SK-N-SH (cell line): ENCODE measurements at regions not wholly inside any gene's neighbourhood (a gene's known extent, or its start where the extent isn't known, plus 50 kb on each side); places are given as distances from the start of the nearest gene placed in this dataset.

ENCODE experiments used
- CTCF ChIA-PET: fragments of 300-600, 350-600 bp; formaldehyde crosslinking; extraction: SDS; loops from one replicate; lab custom pipeline; 2021; lab: Yijun Ruan, JAX
- POLR2A ChIA-PET: fragments of 350-600 bp; sonication (Branson Sonifier 250); formaldehyde crosslinking; extraction: SDS; loops from one replicate; lab custom pipeline; 2020; ENCODE audit warnings: antibody characterized with exemption, inconsistent platforms; lab: Yijun Ruan, JAX
- DNase-seq: peaks from one replicate; pipeline ENCODE4 v3.0.0; 2012
- H2AFZ ChIP-seq: fragments of 200-600 bp; sonication (generic); 2 replicates; pipeline ENCODE4 v1.8.1; 2016; ENCODE audit warnings: antibody characterized with exemption, mild to moderate bottlenecking, low read depth
- H3F3A ChIP-seq: fragments of 200-600 bp; sonication (generic); replicated peaks from 2 replicates; pipeline ENCODE3; 2016; ENCODE audit warnings: antibody characterized with exemption, mild to moderate bottlenecking; ENCODE audit not compliant: insufficient read depth
- H3K27ac ChIP-seq, 2 experiments: fragments of 200-500 bp in 1 of 2; fragments of 200-600 bp in 1 of 2; sonication (Bioruptor generic) in 1 of 2; sonication (generic), shearing (Covaris generic) in 1 of 2; 2 replicates each; pipeline versions ENCODE4 v1.5.1 to v1.6.1; 2014 to 2016; ENCODE audit warnings: low read depth in 2 of 2, inconsistent platforms in 1 of 2, low read length in 1 of 2, mild to moderate bottlenecking in 1 of 2, mixed read lengths in 1 of 2
- H3K27me3 ChIP-seq: fragments of 200-600 bp; sonication (generic), shearing (Covaris generic); 2 replicates; pipeline ENCODE4 v1.6.1; 2016; ENCODE audit warnings: mixed run types; ENCODE audit not compliant: insufficient read depth
- H3K36me3 ChIP-seq, 2 experiments: fragments of 200-500 bp in 1 of 2; fragments of 200-600 bp in 1 of 2; sonication (Bioruptor generic) in 1 of 2; sonication (generic) in 1 of 2; replicated peaks in 1 of 2; 2 replicates each; pipeline versions ENCODE3 to v1.5.1; 2014 to 2016; ENCODE audit warnings: low read length in 1 of 2, mild to moderate bottlenecking in 1 of 2; ENCODE audit not compliant: insufficient read depth in 2 of 2, control insufficient read depth in 1 of 2
- H3K4me1 ChIP-seq, 2 experiments: fragments of 200-500 bp in 1 of 2; fragments of 200-600 bp in 1 of 2; sonication (Bioruptor generic) in 1 of 2; sonication (generic), shearing (Covaris generic) in 1 of 2; 2 replicates each; pipeline versions ENCODE4 v1.5.1 to v1.6.1; 2014 to 2016; ENCODE audit warnings: low read depth in 1 of 2, low read length in 1 of 2, mixed run types in 1 of 2; ENCODE audit not compliant: insufficient read depth in 2 of 2, control insufficient read depth in 1 of 2
- H3K4me2 ChIP-seq: fragments of 200-600 bp; sonication (generic), shearing (Covaris generic); 2 replicates; pipeline ENCODE4 v1.6.1; 2017; ENCODE audit warnings: mixed run types
- H3K4me3 ChIP-seq, 2 experiments: fragments of 200-500 bp in 1 of 2; fragments of 200-600 bp in 1 of 2; sonication (Bioruptor generic) in 1 of 2; sonication (generic), shearing (Covaris generic) in 1 of 2; 2 replicates each; pipeline versions ENCODE4 v1.5.1 to v1.8.1; 2014 to 2016; ENCODE audit warnings: low read depth in 2 of 2, inconsistent platforms in 1 of 2, low read length in 1 of 2, mild to moderate bottlenecking in 1 of 2, mixed read lengths in 1 of 2, moderate library complexity in 1 of 2
- H3K79me2 ChIP-seq: fragments of 200-600 bp; sonication (generic); 2 replicates; pipeline ENCODE4 v1.8.1; 2017; ENCODE audit warnings: mild to moderate bottlenecking; ENCODE audit not compliant: insufficient read depth
- H3K9ac ChIP-seq: fragments of 200-600 bp; sonication (generic); 2 replicates; pipeline ENCODE4 v1.6.1; 2017; ENCODE audit warnings: mixed run types
- H3K9me2 ChIP-seq: fragments of 200-600 bp; sonication (generic); 2 replicates; pipeline ENCODE4 v1.6.1; 2017; ENCODE audit warnings: mixed run types
- H3K9me3 ChIP-seq: fragments of 200-600 bp; sonication (generic); 2 replicates; pipeline ENCODE4 v1.6.1; 2017; ENCODE audit warnings: mixed run types, mild to moderate bottlenecking, moderate library complexity
- H4K20me1 ChIP-seq: fragments of 200-600 bp; sonication (generic); 2 replicates; pipeline ENCODE4 v1.6.1; 2017; ENCODE audit warnings: mild to moderate bottlenecking, mixed run types; ENCODE audit not compliant: insufficient read depth
- ELF1 ChIP-seq: IDR thresholded peaks from 2 replicates; pipeline ENCODE4 v1.4.0; 2012
- EZH2phosphoT487 ChIP-seq: fragments of 200-600 bp; sonication (generic); IDR thresholded peaks from 2 replicates; pipeline ENCODE4 v1.6.1; 2017; ENCODE audit warnings: low read depth, mixed run types, mild to moderate bottlenecking, antibody characterized with exemption, moderate library complexity, borderline replicate concordance
- FOSL2 ChIP-seq: IDR thresholded peaks from 2 replicates; pipeline ENCODE4 v1.4.0; 2012; ENCODE audit warnings: low read depth, mild to moderate bottlenecking, moderate library complexity, borderline replicate concordance
- FOXJ3 ChIP-seq: sonication (generic); formaldehyde crosslinking; IDR thresholded peaks from 2 replicates; pipeline ENCODE4 v1.5.1; 2020; ENCODE audit warnings: mild to moderate bottlenecking, missing genetic modification reagents
- FOXM1 ChIP-seq: IDR thresholded peaks from 2 replicates; pipeline ENCODE4 v1.4.0; 2012; ENCODE audit warnings: low read depth, mild to moderate bottlenecking
- GATA2 ChIP-seq: sonication (generic); formaldehyde crosslinking; IDR thresholded peaks from 2 replicates; pipeline ENCODE4 v1.5.0; 2020; ENCODE audit warnings: mild to moderate bottlenecking, missing genetic modification reagents
- NFIC ChIP-seq: IDR thresholded peaks from 2 replicates; pipeline ENCODE4 v1.4.0; 2012; ENCODE audit warnings: borderline replicate concordance
- NRF1 ChIP-seq: IDR thresholded peaks from 2 replicates; pipeline ENCODE4 v1.6.1; 2012; ENCODE audit warnings: low read depth, mild to moderate bottlenecking, low read length
- POLR2AphosphoS5 ChIP-seq: IDR thresholded peaks from 2 replicates; pipeline ENCODE4 v1.6.1; 2012; ENCODE audit warnings: low read depth, low read length
- RAD21 ChIP-seq: IDR thresholded peaks from 2 replicates; pipeline ENCODE4 v1.6.1; 2012; ENCODE audit warnings: mild to moderate bottlenecking, low read length
- RCOR1 ChIP-seq: fragments of 150-350 bp; IDR thresholded peaks from 2 replicates; pipeline ENCODE4 v1.6.1; 2017; ENCODE audit warnings: antibody characterized with exemption, low read length
- RXRA ChIP-seq: IDR thresholded peaks from 2 replicates; pipeline ENCODE4 v1.4.0; 2012; ENCODE audit warnings: low read depth, mild to moderate bottlenecking, borderline replicate concordance
- SIN3A ChIP-seq: IDR thresholded peaks from 2 replicates; pipeline ENCODE4 v1.6.1; 2012; ENCODE audit warnings: low read depth, mild to moderate bottlenecking, low read length, moderate library complexity, borderline replicate concordance
- SMC3 ChIP-seq: IDR thresholded peaks from 2 replicates; pipeline ENCODE4 v1.6.1; 2012; ENCODE audit warnings: low read depth, low read length, improper control_type of control experiment
- TAF1 ChIP-seq: IDR thresholded peaks from 2 replicates; pipeline ENCODE4 v1.6.1; 2012; ENCODE audit warnings: low read depth, mild to moderate bottlenecking, low read length, moderate library complexity, borderline replicate concordance
- TCF12 ChIP-seq: IDR thresholded peaks from 2 replicates; pipeline ENCODE4 v1.4.0; 2012
- TEAD4 ChIP-seq: IDR thresholded peaks from 2 replicates; pipeline ENCODE4 v1.4.0; 2012; ENCODE audit warnings: mild to moderate bottlenecking, borderline replicate concordance; ENCODE audit not compliant: insufficient read depth
- YY1 ChIP-seq: IDR thresholded peaks from 2 replicates; pipeline ENCODE4 v1.4.0; 2012; ENCODE audit warnings: low read depth, mild to moderate bottlenecking
- WGBS: methylation state at CpG from one replicate; pipeline ENCODE4 v1.1.6; 2017; ENCODE audit warnings: low lambda C conversion rate; 5-methylcytosine and 5-hydroxymethylcytosine counted together
- TF ChIP-seq, protein P1 (sequence below): IDR thresholded peaks from 2 replicates; pipeline ENCODE4 v1.4.0; 2012; ENCODE audit warnings: low read depth
- TF ChIP-seq, protein P2 (sequence below): IDR thresholded peaks from 2 replicates; pipeline ENCODE4 v1.4.0; 2012; ENCODE audit warnings: low read depth, borderline replicate concordance
- TF ChIP-seq, protein P3 (sequence below): IDR thresholded peaks from 2 replicates; pipeline ENCODE4; 2012
- TF ChIP-seq, protein P4 (sequence below): IDR thresholded peaks from 2 replicates; pipeline ENCODE4 v1.4.0; 2012; ENCODE audit warnings: low read depth, borderline replicate concordance
- TF ChIP-seq, protein P5 (sequence below): fragments of 150-350 bp; IDR thresholded peaks from 2 replicates; pipeline ENCODE4 v1.6.1; 2017; ENCODE audit warnings: antibody characterized with exemption, low read length, low read depth, borderline replicate concordance

DNA sequence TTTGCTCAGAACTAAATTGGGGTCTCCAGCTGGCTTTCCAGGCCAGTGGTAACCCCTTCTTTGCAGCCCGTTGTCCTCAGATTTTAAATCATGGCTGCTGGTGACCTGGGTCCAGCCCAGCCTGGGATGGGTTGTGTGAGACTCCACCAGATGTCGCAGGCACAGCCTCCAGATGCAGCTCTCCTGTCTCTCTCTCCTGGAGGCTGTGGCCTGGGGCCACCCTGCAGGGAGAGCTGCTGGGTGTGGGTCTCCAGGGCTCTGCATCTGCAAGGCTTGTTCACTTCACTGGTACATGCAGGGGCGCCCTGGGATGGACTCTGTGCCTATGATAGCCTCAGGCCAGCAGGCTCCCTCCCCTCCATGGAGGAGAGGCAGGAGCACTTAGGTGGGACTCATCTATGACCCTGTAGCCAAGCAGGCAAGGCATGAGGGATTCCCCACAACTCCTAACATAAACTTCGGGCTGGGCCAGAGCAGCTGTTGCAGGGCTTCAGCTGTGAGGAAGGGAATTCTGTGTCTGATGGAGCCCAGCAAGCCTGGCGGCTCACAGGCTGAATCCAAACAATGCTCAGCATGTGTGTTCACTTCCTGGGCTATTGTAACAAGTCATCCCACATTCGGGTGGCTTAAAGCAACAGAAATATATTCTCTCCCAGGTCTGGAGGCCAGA lies 94.7 kb upstream of the NXT1 start:
- Histone ChIP-seq H3K9ac (no peak overlapping the region), H3K36me3 (no peaks in the 10 kb centered on the region), H3K27ac (no peak overlapping the region), H2AFZ (peak overlapping the region; percentile 36; the same call in 1 of the 2 replicates), H3K79me2 (no peaks in the 10 kb centered on the region), H4K20me1 (no peaks in the 10 kb centered on the region), H3K27me3 (peaks cover 11% of the 10 kb centered on the region; the same call in 1 of the 2 replicates), H3K4me1 (peaks cover 0 to 26% of the 10 kb centered on the region in 2 experiments; a peak in 3 of 4 replicates), H3K4me3 (no peak overlapping the region), H3K4me2 (no peak overlapping the region), H3K9me2 (no peaks in the 10 kb centered on the region), H3F3A (peaks cover 23% of the 10 kb centered on the region), H3K9me3 (no peaks in the 10 kb centered on the region)
- 79% methylated on average over 4 of the region's 6 CpGs for WGBS
- CTCF ChIA-PET = interaction anchor here (1.3 kb wide), 1 partner anchor 11 kb away, joined by 3 read pairs; no protein-coding TSS in a partner anchor
- POLR2A ChIA-PET = no interaction called here
- no peak for TF ChIP-seq TCF12
- TF ChIP-seq FOSL2 = no peak
- TF ChIP-seq, protein P1, sequence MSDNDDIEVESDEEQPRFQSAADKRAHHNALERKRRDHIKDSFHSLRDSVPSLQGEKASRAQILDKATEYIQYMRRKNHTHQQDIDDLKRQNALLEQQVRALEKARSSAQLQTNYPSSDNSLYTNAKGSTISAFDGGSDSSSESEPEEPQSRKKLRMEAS = no peak
- TF ChIP-seq TEAD4 = no peak
- no peak for TF ChIP-seq GATA2 (CRISPR knock-in tag)
- no peak for TF ChIP-seq NRF1
- TF ChIP-seq SMC3 = no peak
- TF ChIP-seq, protein P2, sequence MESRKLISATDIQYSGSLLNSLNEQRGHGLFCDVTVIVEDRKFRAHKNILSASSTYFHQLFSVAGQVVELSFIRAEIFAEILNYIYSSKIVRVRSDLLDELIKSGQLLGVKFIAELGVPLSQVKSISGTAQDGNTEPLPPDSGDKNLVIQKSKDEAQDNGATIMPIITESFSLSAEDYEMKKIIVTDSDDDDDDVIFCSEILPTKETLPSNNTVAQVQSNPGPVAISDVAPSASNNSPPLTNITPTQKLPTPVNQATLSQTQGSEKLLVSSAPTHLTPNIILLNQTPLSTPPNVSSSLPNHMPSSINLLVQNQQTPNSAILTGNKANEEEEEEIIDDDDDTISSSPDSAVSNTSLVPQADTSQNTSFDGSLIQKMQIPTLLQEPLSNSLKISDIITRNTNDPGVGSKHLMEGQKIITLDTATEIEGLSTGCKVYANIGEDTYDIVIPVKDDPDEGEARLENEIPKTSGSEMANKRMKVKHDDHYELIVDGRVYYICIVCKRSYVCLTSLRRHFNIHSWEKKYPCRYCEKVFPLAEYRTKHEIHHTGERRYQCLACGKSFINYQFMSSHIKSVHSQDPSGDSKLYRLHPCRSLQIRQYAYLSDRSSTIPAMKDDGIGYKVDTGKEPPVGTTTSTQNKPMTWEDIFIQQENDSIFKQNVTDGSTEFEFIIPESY = no peak
- TF ChIP-seq ELF1 = no peak
- TF ChIP-seq, protein P3, sequence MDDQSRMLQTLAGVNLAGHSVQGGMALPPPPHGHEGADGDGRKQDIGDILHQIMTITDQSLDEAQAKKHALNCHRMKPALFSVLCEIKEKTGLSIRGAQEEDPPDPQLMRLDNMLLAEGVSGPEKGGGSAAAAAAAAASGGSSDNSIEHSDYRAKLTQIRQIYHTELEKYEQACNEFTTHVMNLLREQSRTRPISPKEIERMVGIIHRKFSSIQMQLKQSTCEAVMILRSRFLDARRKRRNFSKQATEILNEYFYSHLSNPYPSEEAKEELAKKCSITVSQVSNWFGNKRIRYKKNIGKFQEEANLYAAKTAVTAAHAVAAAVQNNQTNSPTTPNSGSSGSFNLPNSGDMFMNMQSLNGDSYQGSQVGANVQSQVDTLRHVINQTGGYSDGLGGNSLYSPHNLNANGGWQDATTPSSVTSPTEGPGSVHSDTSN = no peak
- TF ChIP-seq NFIC = no peak
- no peak for TF ChIP-seq RCOR1
- DNase-seq = no peak

DNA sequence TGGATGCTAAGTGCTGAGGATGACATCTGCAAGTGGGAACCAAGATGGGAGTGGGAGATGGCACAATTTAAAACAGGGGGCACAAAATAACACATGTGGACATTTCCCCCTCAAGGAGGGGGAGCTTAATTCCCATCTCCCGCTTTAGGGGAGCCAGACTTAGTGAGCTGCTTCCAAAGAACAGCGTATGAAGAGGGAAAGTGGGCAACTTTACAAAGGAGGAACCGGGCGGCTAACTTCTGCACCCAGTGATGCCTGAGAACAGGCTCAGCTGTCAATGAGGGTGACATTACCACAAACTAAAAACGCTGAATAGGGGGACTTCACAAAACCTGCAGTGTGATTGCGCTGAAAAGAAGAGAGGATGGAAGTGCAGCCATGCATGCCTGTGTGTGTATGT lies 95.5 kb upstream of the NXT1 start:
- Histone ChIP-seq H3K9ac (no peak overlapping the region), H3K4me3 (no peak overlapping the region), H3K36me3 (no peaks in the 10 kb centered on the region), H3K27me3 (peaks cover 19% of the 10 kb centered on the region), H3F3A (peaks cover 23% of the 10 kb centered on the region), H3K27ac (no peak overlapping the region), H4K20me1 (no peaks in the 10 kb centered on the region), H3K4me2 (no peak overlapping the region), H3K9me2 (no peaks in the 10 kb centered on the region), H3K4me1 (peaks cover 0 to 26% of the 10 kb centered on the region in 2 experiments; a peak in 3 of 4 replicates), H2AFZ (no peak overlapping the region), H3K9me3 (no peaks in the 10 kb centered on the region), H3K79me2 (no peaks in the 10 kb centered on the region)
- ChIA-PET POLR2A (no interaction called here), CTCF (interaction anchor here (0.9 to 1.3 kb wide), 2 partner anchors 10 to 85 kb away, joined by 3 read pairs; no protein-coding TSS in a partner anchor)
- no peak for DNase-seq
- 59% methylated on average over 6 of the region's 6 CpGs for WGBS
- TF ChIP-seq EZH2phosphoT487 (no peak), SIN3A (no peak), RAD21 (no peak), FOXM1 (no peak), YY1 (no peak), ELF1 (no peak), TEAD4 (no peak), TCF12 (no peak), FOXJ3 (CRISPR knock-in tag) (no peak), POLR2AphosphoS5 (no peak), RXRA (no peak), TAF1 (no peak), NFIC (no peak)
- TF ChIP-seq, protein P3 = no peak
- TF ChIP-seq, protein P4, sequence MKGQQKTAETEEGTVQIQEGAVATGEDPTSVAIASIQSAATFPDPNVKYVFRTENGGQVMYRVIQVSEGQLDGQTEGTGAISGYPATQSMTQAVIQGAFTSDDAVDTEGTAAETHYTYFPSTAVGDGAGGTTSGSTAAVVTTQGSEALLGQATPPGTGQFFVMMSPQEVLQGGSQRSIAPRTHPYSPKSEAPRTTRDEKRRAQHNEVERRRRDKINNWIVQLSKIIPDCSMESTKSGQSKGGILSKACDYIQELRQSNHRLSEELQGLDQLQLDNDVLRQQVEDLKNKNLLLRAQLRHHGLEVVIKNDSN = no peak
- TF ChIP-seq, protein P5, sequence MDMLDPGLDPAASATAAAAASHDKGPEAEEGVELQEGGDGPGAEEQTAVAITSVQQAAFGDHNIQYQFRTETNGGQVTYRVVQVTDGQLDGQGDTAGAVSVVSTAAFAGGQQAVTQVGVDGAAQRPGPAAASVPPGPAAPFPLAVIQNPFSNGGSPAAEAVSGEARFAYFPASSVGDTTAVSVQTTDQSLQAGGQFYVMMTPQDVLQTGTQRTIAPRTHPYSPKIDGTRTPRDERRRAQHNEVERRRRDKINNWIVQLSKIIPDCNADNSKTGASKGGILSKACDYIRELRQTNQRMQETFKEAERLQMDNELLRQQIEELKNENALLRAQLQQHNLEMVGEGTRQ = no peak
